HL-60 (cell line): ENCODE measurements at regions not wholly inside any gene's neighbourhood (a gene's known extent, or its start where the extent isn't known, plus 50 kb on each side); places are given as distances from the start of the nearest gene placed in this dataset.

Source experiments
- POLR2AphosphoS5 ChIP-seq: IDR thresholded peaks from 2 replicates; pipeline ENCODE4 v1.6.1; 2012; ENCODE audit warnings: low read depth
- TF ChIP-seq, protein P1 (sequence below): IDR thresholded peaks from one replicate; pipeline ENCODE4 v1.5.1; 2011; ENCODE audit warnings: low read length, control low read depth, inconsistent platforms; ENCODE audit not compliant: insufficient read depth

DNA sequence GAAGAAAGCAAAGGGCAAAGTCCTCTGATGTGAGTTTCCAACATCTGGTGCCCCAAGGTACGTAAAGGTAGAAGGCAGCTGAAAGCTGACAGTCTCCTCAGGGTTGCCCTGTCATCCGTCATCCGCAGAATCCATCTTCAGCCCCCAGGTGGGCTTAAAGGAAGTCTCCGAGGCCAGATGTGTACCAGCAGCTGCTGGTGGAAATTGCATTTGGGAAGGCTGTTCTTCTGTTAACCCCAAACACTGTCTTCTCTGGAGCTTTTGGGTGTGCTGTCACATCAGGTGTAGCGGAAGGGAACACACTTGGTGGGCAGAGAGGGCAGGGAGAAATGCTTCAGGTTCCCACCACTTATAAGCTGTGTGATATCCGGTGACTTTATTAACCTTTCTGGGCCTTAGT, 310.0 kb upstream of the GATB start:
- TF ChIP-seq, protein P1, sequence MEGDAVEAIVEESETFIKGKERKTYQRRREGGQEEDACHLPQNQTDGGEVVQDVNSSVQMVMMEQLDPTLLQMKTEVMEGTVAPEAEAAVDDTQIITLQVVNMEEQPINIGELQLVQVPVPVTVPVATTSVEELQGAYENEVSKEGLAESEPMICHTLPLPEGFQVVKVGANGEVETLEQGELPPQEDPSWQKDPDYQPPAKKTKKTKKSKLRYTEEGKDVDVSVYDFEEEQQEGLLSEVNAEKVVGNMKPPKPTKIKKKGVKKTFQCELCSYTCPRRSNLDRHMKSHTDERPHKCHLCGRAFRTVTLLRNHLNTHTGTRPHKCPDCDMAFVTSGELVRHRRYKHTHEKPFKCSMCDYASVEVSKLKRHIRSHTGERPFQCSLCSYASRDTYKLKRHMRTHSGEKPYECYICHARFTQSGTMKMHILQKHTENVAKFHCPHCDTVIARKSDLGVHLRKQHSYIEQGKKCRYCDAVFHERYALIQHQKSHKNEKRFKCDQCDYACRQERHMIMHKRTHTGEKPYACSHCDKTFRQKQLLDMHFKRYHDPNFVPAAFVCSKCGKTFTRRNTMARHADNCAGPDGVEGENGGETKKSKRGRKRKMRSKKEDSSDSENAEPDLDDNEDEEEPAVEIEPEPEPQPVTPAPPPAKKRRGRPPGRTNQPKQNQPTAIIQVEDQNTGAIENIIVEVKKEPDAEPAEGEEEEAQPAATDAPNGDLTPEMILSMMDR = no peak
- no peak for TF ChIP-seq POLR2AphosphoS5
